HCT116 (cell line): ENCODE measurements at regions not wholly inside any gene's neighbourhood (a gene's known extent, or its start where the extent isn't known, plus 50 kb on each side); places are given as distances from the start of the nearest gene placed in this dataset.

Source experiments
- ATAC-seq: fragments of 200-7000 bp; cut with Tn5 transposase; 2 replicates; pipeline ENCODE4 v1.9.1; 2020; ENCODE audit warnings: mild to moderate bottlenecking, moderate library complexity
- BruUV-seq: library from RNA; stranded (reverse); fragments of 400-500 nt; replicated peaks from 2 replicates; lab custom pipeline; 2021; lab: Mats Ljungman, UMichigan
- CTCF ChIA-PET: fragments of 300-600 bp; sonication (Branson Sonifier 250); formaldehyde crosslinking; loops from one replicate; lab custom pipeline; 2021; ENCODE audit warnings: antibody characterized with exemption; lab: Charles Lee
- POLR2A ChIA-PET: fragments of 300-600, 350-600 bp; sonication (Branson Sonifier 250); formaldehyde crosslinking; loops from one replicate; lab custom pipeline; 2021; ENCODE audit warnings: antibody characterized with exemption; lab: Charles Lee
- RAD21 ChIA-PET, 2 experiments: fragments of 300-600 bp; sonication (Branson Sonifier 250); formaldehyde crosslinking; loops; one replicate each; lab custom pipeline; 2023; ENCODE audit warnings: low total read pairs in 2 of 2; ENCODE audit not compliant: uncharacterized antibody in 2 of 2, unreplicated experiment in 2 of 2, low non-redundant PET in 1 of 2; lab: Charles Lee
- DNase-seq: peaks from one replicate; pipeline ENCODE4 v3.0.0-alpha.2; 2010; ENCODE audit warnings: low read depth, low spot score
- H2AFZ ChIP-seq: fragments of 200-600 bp; shearing (Covaris generic), sonication (generic); 2 replicates; pipeline ENCODE4 v1.6.1; 2017; ENCODE audit warnings: low read depth, mixed run types, mixed read lengths, antibody characterized with exemption, low read length; ENCODE audit not compliant: poor library complexity, severe bottlenecking
- H3K27ac ChIP-seq: 2 replicates; pipeline ENCODE4 v1.5.1; 2012; ENCODE audit warnings: low read depth, low read length
- H3K27me3 ChIP-seq: fragments of 200-600 bp; sonication (generic); 2 replicates; pipeline ENCODE4 v1.6.1; 2016; ENCODE audit warnings: mixed run types, low read length, mixed read lengths; ENCODE audit not compliant: insufficient read depth
- H3K36me3 ChIP-seq, 2 experiments: fragments of 200-500 bp in 1 of 2; fragments of 200-600 bp in 1 of 2; sonication (Bioruptor generic) in 1 of 2; sonication (generic) in 1 of 2; 2 replicates each; pipeline versions ENCODE4 v1.5.1 to v1.6.1; 2014 to 2016; ENCODE audit warnings: low read length in 2 of 2, inconsistent platforms in 1 of 2, mixed read lengths in 1 of 2, mixed run types in 1 of 2; ENCODE audit not compliant: insufficient read depth in 2 of 2, control insufficient read depth in 1 of 2
- H3K4me1 ChIP-seq, 2 experiments: fragments of 200-600 bp in 1 of 2; sonication (generic) in 1 of 2; 2 replicates each; pipeline versions ENCODE4 v1.5.1 to v1.6.1; 2012 to 2017; ENCODE audit warnings: low read length in 2 of 2, inconsistent platforms in 1 of 2, mild to moderate bottlenecking in 1 of 2, mixed read lengths in 1 of 2, mixed run types in 1 of 2, moderate library complexity in 1 of 2; ENCODE audit not compliant: insufficient read depth in 2 of 2, control insufficient read depth in 1 of 2
- H3K4me2 ChIP-seq: fragments of 200-600 bp; sonication (generic); 2 replicates; pipeline ENCODE4 v1.6.1; 2017; ENCODE audit warnings: mixed run types, low read length, mixed read lengths
- H3K4me3 ChIP-seq, 2 experiments: fragments of 200-600 bp in 1 of 2; sonication (generic) in 1 of 2; replicated peaks in 1 of 2; 2 replicates each; pipeline ENCODE4 v1.5.1; 2011 to 2016; ENCODE audit warnings: low read length in 2 of 2, control low read depth in 1 of 2, low read depth in 1 of 2, mild to moderate bottlenecking in 1 of 2, mixed read lengths in 1 of 2, mixed run types in 1 of 2
- H3K79me2 ChIP-seq: fragments of 200-600 bp; sonication (generic); 2 replicates; pipeline ENCODE4 v1.6.1; 2017; ENCODE audit warnings: mild to moderate bottlenecking, mixed run types, low read length, moderate library complexity, mixed read lengths; ENCODE audit not compliant: insufficient read depth
- H3K9ac ChIP-seq: fragments of 200-600 bp; sonication (generic); 2 replicates; pipeline ENCODE4 v1.6.1; 2016; ENCODE audit warnings: low read length, mixed read lengths
- H3K9me2 ChIP-seq: fragments of 200-600 bp; sonication (generic), shearing (Covaris generic); 2 replicates; pipeline ENCODE4 v1.6.1; 2017; ENCODE audit warnings: mixed run types, mild to moderate bottlenecking, moderate library complexity; ENCODE audit not compliant: insufficient read depth
- H3K9me3 ChIP-seq, 2 experiments: fragments of 200-500 bp in 1 of 2; fragments of 200-600 bp in 1 of 2; sonication (Bioruptor generic) in 1 of 2; sonication (generic) in 1 of 2; 2 replicates each; pipeline ENCODE4 v1.6.1; 2014 to 2017; ENCODE audit warnings: low read length in 2 of 2, mixed read lengths in 2 of 2, inconsistent platforms in 1 of 2, low read depth in 1 of 2, mild to moderate bottlenecking in 1 of 2, mixed run types in 1 of 2, moderate library complexity in 1 of 2; ENCODE audit not compliant: control insufficient read depth in 1 of 2, insufficient read depth in 1 of 2
- H4K20me1 ChIP-seq: fragments of 200-600 bp; sonication (generic), shearing (Covaris generic); 2 replicates; pipeline ENCODE4 v1.6.1; 2017; ENCODE audit warnings: mixed run types, mild to moderate bottlenecking, moderate library complexity; ENCODE audit not compliant: insufficient read depth
- CEBPB ChIP-seq: IDR thresholded peaks from 2 replicates; pipeline ENCODE4 v1.6.1; 2012; ENCODE audit warnings: low read depth
- CTCF ChIP-seq, 3 experiments: fragments of 200-600 bp in 1 of 3; sonication (generic) in 1 of 3; IDR thresholded peaks in 2 of 3; conservative IDR thresholded peaks in 1 of 3; 2 replicates each; pipeline ENCODE4 v1.5.1; 2012 to 2017; ENCODE audit warnings: low read depth in 2 of 3, low read length in 2 of 3, antibody characterized with exemption in 1 of 3, borderline replicate concordance in 1 of 3, control low read depth in 1 of 3, mild to moderate bottlenecking in 1 of 3, mixed read lengths in 1 of 3, mixed run types in 1 of 3, moderate library complexity in 1 of 3; ENCODE audit not compliant: insufficient read depth in 1 of 3
- ELF1 ChIP-seq: IDR thresholded peaks from 2 replicates; pipeline ENCODE4 v1.6.1; 2012; ENCODE audit warnings: low read depth, borderline replicate concordance
- EZH2phosphoT487 ChIP-seq: fragments of 200-600 bp; IDR thresholded peaks from 2 replicates; pipeline ENCODE4 v1.6.1; 2018; ENCODE audit warnings: antibody characterized with exemption, borderline replicate concordance
- POLR2A ChIP-seq: IDR thresholded peaks from 2 replicates; pipeline ENCODE4 v1.7.0; 2011; ENCODE audit warnings: borderline replicate concordance; ENCODE audit not compliant: insufficient read depth, insufficient read length; ENCODE audit errors: extremely low read depth
- POLR2AphosphoS5 ChIP-seq: IDR thresholded peaks from 2 replicates; pipeline ENCODE4 v1.6.1; 2011; ENCODE audit warnings: mild to moderate bottlenecking, low read depth, low read length, moderate library complexity
- REST ChIP-seq: IDR thresholded peaks from 2 replicates; pipeline ENCODE4 v1.6.1; 2012; ENCODE audit warnings: low read depth
- TCF7L2 ChIP-seq: IDR thresholded peaks from 2 replicates; pipeline ENCODE4 v1.7.0; 2011; ENCODE audit warnings: borderline replicate concordance, inconsistent platforms; ENCODE audit not compliant: insufficient read depth, insufficient read length; ENCODE audit errors: extremely low read depth
- ZBTB33 ChIP-seq: IDR thresholded peaks from 2 replicates; pipeline ENCODE4 v1.6.1; 2011; ENCODE audit warnings: mild to moderate bottlenecking, low read length, moderate library complexity; ENCODE audit not compliant: insufficient replicate concordance; ENCODE audit errors: extremely low read depth
- ZFX ChIP-seq: fragments of 450-650 bp; IDR thresholded peaks from 2 replicates; pipeline ENCODE4 v1.6.1; 2017
- intact Hi-C: fragments of 100-400 bp; cut with micrococcal nuclease; formaldehyde crosslinking; loops from 2 replicates; pipeline ENCODE4 v1.10.0; 2022
- TF ChIP-seq, protein P1 (sequence below): IDR thresholded peaks from 2 replicates; pipeline ENCODE4 v1.6.1; 2012

DNA sequence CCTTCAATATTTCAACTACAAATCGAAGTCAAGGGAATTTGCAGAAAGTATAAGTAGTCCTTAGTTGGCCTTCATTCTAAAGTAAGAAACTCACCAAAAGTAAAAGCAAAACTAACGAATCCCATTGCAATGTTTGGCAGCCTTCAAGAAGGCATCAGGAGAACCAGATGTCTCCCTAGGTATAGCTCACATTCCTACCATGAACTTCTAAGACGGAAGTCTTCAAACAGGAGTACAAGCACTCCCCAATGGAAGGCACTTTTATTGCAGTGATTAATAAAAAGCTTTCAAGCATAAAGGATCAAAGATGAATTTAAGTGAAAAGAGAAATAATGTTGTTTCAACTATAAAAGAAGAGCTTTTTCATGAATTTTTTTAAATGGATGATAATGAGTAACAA, 236.0 kb upstream of the NR5A2 start:
- Histone ChIP-seq H3K9ac (no peak overlapping the region), H3K9me3 (no peaks in the 10 kb centered on the region)
- no peak for ATAC-seq
- POLR2A ChIA-PET = interaction anchor here (0.6 kb wide), 1 partner anchor 49 kb away, joined by 3 read pairs; no protein-coding TSS in a partner anchor
- peak; percentile 92 for TF ChIP-seq TCF7L2
- TF ChIP-seq CEBPB = no peak
- TF ChIP-seq POLR2AphosphoS5 = no peak
- TF ChIP-seq ZBTB33 = no peak
- no peak for TF ChIP-seq EZH2phosphoT487
- TF ChIP-seq, all 23 proteins: peak for 1
- ChIA-PET CTCF (no interaction called here), RAD21 (no interaction called here)
- Histone ChIP-seq H3K79me2 (no peaks in the 10 kb centered on the region), H3K27ac (no peak overlapping the region), H3K27me3 (no peaks in the 10 kb centered on the region), H3K4me3 (no peak overlapping the region), H2AFZ (no peak overlapping the region), H3K9me2 (0 out of 2 replicates have a peak, but pooled peaks cover 2% of the 10 kb centered on the region), H4K20me1 (no peaks in the 10 kb centered on the region), H3K4me1 (peaks cover 4 to 8% of the 10 kb centered on the region in 2 experiments; a peak in 2 of 4 replicates), H3K4me2 (no peak overlapping the region), H3K36me3 (no peaks in the 10 kb centered on the region)
- intact Hi-C loops = no loop called here
- no TSS peak for BruUV-seq
- DNase-seq = no peak

DNA sequence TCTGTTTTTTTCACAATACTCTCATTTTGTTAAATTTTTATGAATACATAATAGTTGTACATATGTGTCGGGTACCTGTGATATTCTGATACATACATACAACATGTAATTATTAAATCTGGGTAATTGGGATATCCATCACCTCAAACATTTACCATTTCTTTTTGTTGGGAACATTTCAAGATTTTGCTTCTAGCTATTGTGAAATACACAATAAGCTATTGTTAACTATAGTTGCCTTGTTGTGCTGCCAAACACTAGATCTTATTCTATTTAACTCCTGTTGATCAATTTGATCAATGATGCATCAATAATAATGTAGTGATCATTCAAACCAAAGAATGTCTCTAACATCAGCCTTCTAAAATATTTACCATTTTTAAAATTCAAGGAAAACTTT, 234.6 kb upstream of the NR5A2 start:
- Histone ChIP-seq H3K4me3 (no peak overlapping the region), H3K9ac (no peak overlapping the region), H3K9me2 (0 out of 2 replicates have a peak, but pooled peaks cover 2% of the 10 kb centered on the region), H3K36me3 (no peaks in the 10 kb centered on the region), H3K27me3 (no peaks in the 10 kb centered on the region), H2AFZ (no peak overlapping the region), H3K79me2 (no peaks in the 10 kb centered on the region), H3K27ac (no peak overlapping the region), H4K20me1 (no peaks in the 10 kb centered on the region)
- ATAC-seq = no peak
- ChIA-PET RAD21 (no interaction called here), CTCF (no interaction called here), POLR2A (no interaction called here)
- no TSS peak for BruUV-seq
- intact Hi-C loops = no loop called here
- no peak for TF ChIP-seq ELF1
- no peak for TF ChIP-seq ZFX
- no peak for TF ChIP-seq REST
- TF ChIP-seq CTCF (IDR thresholded peaks at IDR 0.05 in 2 of 3, conservative IDR thresholded peaks at IDR 0.05 in 1 of 3; ENCODE audit: borderline replicate concordance in 1 of 3, insufficient read depth in 1 of 3, low read depth in 2 of 3, low read length in 2 of 3) = no peak
- TF ChIP-seq, protein P1, sequence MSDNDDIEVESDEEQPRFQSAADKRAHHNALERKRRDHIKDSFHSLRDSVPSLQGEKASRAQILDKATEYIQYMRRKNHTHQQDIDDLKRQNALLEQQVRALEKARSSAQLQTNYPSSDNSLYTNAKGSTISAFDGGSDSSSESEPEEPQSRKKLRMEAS = no peak
- TF ChIP-seq POLR2AphosphoS5 = no peak
- TF ChIP-seq POLR2A = no peak
- TF ChIP-seq, all 23 proteins: peak for 0
- peaks cover 4 to 7% of the 10 kb centered on the region in 2 experiments; a peak in 2 of 4 replicates for H3K4me1 ChIP-seq
- H3K4me2 ChIP-seq = no peak overlapping the region
- no peaks in the 10 kb centered on the region for H3K9me3 ChIP-seq
- DNase-seq = no peak
